Activated B cell treated with CpG ODN at 0.5 μM for 24 hours (primary cell): ENCODE measurements at regions not wholly inside any gene's neighbourhood (a gene's known extent, or its start where the extent isn't known, plus 50 kb on each side); places are given as distances from the start of the nearest gene placed in this dataset.

Source experiments
- ATAC-seq: fragments of 200-7000 bp; cut with Tn5 transposase; one replicate; pipeline ENCODE4 v1.10.0; 2021; ENCODE audit warnings: low read depth, mild to moderate bottlenecking, moderate library complexity
- CTCF ChIA-PET: fragments of 350-600 bp; sonication (Branson Sonifier 250); formaldehyde crosslinking; loops from one replicate; lab custom pipeline; 2021; ENCODE audit warnings: antibody characterized with exemption; lab: Charles Lee
- POLR2A ChIA-PET: fragments of 350-600 bp; sonication (Branson Sonifier 250); formaldehyde crosslinking; loops from one replicate; lab custom pipeline; 2021; ENCODE audit warnings: antibody characterized with exemption; lab: Charles Lee
- DNase-seq: peaks from one replicate; pipeline ENCODE4 v3.0.0; 2022
- H3K27ac Mint-ChIP-seq: one replicate; pipeline ENCODE4 v1.8.0; 2020; ENCODE audit warnings: mixed read lengths
- H3K27me3 Mint-ChIP-seq: one replicate; pipeline ENCODE4 v1.8.0; 2021; ENCODE audit warnings: mixed read lengths
- H3K36me3 Mint-ChIP-seq: one replicate; pipeline ENCODE4 v1.8.0; 2021; ENCODE audit warnings: low read depth, mixed read lengths
- H3K4me1 Mint-ChIP-seq: one replicate; pipeline ENCODE4 v1.8.0; 2021; ENCODE audit warnings: mixed read lengths
- H3K4me3 Mint-ChIP-seq: one replicate; pipeline ENCODE4 v1.8.0; 2020; ENCODE audit warnings: mild to moderate bottlenecking, mixed read lengths
- H3K9me3 Mint-ChIP-seq: one replicate; pipeline ENCODE4 v1.8.0; 2020; ENCODE audit warnings: mixed read lengths
- intact Hi-C: fragments of 100-400 bp; cut with micrococcal nuclease; formaldehyde crosslinking; loops from one replicate; pipeline ENCODE4 v1.15.1; 2024
- TF ChIP-seq, protein P1 (sequence below): fragments of 200-600 bp; IDR thresholded peaks from one replicate; pipeline ENCODE4 v1.8.0; 2022; ENCODE audit warnings: antibody characterized with exemption, mild to moderate bottlenecking

GRCh38 chr7:17166824-17167379 is 131.6 kb upstream of the AHR start:
- Mint-ChIP-seq H3K27me3 (no peaks in the 10 kb centered on the region), H3K27ac (no peak overlapping the region), H3K36me3 (no peaks in the 10 kb centered on the region), H3K9me3 (no peaks in the 10 kb centered on the region), H3K4me1 (no peaks in the 10 kb centered on the region), H3K4me3 (no peak overlapping the region)
- intact Hi-C loops, result no loop called here
- CTCF ChIA-PET, result no interaction called here
- TF ChIP-seq, protein P1, sequence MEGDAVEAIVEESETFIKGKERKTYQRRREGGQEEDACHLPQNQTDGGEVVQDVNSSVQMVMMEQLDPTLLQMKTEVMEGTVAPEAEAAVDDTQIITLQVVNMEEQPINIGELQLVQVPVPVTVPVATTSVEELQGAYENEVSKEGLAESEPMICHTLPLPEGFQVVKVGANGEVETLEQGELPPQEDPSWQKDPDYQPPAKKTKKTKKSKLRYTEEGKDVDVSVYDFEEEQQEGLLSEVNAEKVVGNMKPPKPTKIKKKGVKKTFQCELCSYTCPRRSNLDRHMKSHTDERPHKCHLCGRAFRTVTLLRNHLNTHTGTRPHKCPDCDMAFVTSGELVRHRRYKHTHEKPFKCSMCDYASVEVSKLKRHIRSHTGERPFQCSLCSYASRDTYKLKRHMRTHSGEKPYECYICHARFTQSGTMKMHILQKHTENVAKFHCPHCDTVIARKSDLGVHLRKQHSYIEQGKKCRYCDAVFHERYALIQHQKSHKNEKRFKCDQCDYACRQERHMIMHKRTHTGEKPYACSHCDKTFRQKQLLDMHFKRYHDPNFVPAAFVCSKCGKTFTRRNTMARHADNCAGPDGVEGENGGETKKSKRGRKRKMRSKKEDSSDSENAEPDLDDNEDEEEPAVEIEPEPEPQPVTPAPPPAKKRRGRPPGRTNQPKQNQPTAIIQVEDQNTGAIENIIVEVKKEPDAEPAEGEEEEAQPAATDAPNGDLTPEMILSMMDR, result no peak
- POLR2A ChIA-PET, result no interaction called here
- DNase-seq, result no peak
- ATAC-seq, result no peak

DNA sequence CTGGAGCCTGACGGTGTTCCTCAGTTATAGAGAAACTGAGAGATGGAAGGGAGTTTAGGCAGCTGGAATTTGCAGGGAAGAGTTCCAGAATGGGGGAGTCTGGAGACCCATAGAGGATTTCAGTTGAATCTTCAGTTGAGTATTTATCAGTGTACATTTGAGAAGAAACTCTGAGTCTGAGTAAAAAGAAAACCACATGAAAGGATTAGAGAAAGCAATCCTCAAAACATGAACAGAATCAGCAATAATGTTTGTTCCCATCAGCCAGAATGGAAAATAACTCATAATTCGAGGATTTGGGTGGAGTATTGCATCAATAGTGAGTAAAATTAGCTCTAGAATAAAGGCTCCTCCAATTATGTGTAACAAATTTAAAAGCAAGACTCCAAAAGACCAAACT is 130.0 kb upstream of the AHR start:
- no peak for ATAC-seq
- no peaks in the 10 kb centered on the region for H3K9me3 Mint-ChIP-seq
- DNase-seq, result no peak
- POLR2A ChIA-PET, result no interaction called here
- TF ChIP-seq, protein P1, result no peak
- no peak overlapping the region for H3K27ac Mint-ChIP-seq
- H3K4me3 Mint-ChIP-seq, result no peak overlapping the region
- H3K27me3 Mint-ChIP-seq, result no peaks in the 10 kb centered on the region
- no peaks in the 10 kb centered on the region for H3K36me3 Mint-ChIP-seq
- intact Hi-C loops, result no loop called here
- H3K4me1 Mint-ChIP-seq, result no peaks in the 10 kb centered on the region
- CTCF ChIA-PET, result no interaction called here

DNA sequence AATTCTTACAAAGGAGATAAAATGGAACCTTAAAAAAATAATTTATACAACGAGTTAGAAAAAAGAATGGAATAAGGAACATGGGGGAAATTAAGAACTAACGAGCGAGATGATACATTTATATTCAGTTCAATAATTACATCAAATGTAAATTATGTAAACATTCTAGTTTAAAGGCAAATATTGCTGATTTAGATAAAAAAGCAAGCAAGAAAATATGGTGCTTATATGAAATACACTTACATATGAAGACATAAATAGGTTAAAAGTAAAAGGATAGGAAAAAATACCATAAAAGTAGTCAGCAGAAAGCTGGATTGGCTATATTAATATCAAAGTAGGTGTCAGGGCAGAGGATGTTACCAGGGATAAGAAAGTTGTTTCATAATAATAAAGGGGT is 127.0 kb upstream of the AHR start:
- Mint-ChIP-seq H3K27ac (no peak overlapping the region), H3K4me1 (no peaks in the 10 kb centered on the region), H3K27me3 (no peaks in the 10 kb centered on the region), H3K9me3 (no peaks in the 10 kb centered on the region), H3K4me3 (no peak overlapping the region), H3K36me3 (no peaks in the 10 kb centered on the region)
- TF ChIP-seq, protein P1, result no peak
- intact Hi-C loops, result no loop called here
- ChIA-PET CTCF (no interaction called here), POLR2A (no interaction called here)
- no peak for DNase-seq
- no peak for ATAC-seq

- Mint-ChIP-seq H3K27ac (no peak overlapping the region), H3K4me1 (no peaks in the 10 kb centered on the region), H3K36me3 (no peaks in the 10 kb centered on the region), H3K4me3 (no peak overlapping the region), H3K27me3 (no peaks in the 10 kb centered on the region), H3K9me3 (no peaks in the 10 kb centered on the region)
- TF ChIP-seq, protein P1, result no peak
- intact Hi-C loops, result no loop called here
- POLR2A ChIA-PET, result no interaction called here
- CTCF ChIA-PET, result interaction anchor here (1.0 kb wide), 1 partner anchor 120 kb away, joined by 3 read pairs; no protein-coding TSS in a partner anchor
- ATAC-seq (no peak), DNase-seq (no peak)
These were observed 122.0 kb upstream of the AHR start for GRCh38 chr7:17176371-17177032.

- Mint-ChIP-seq H3K4me1 (no peaks in the 10 kb centered on the region), H3K27ac (no peak overlapping the region), H3K4me3 (no peak overlapping the region), H3K9me3 (no peaks in the 10 kb centered on the region), H3K36me3 (no peaks in the 10 kb centered on the region), H3K27me3 (no peaks in the 10 kb centered on the region)
- ATAC-seq (no peak), DNase-seq (no peak)
- intact Hi-C loops, result no loop called here
- ChIA-PET CTCF (no interaction called here), POLR2A (no interaction called here)
- TF ChIP-seq, protein P1, result no peak
These were observed 119.9 kb upstream of the AHR start for GRCh38 chr7:17178545-17178944.
